WTC11 (cell line): ENCODE measurements at regions not wholly inside any gene's neighbourhood (a gene's known extent, or its start where the extent isn't known, plus 50 kb on each side); places are given as distances from the start of the nearest gene placed in this dataset.
A peak's percentile ranks its signal among the peaks of the same experiment; 100 is the strongest.

Experiments
- ATAC-seq: fragments of 200-7000 bp; cut with Tn5 transposase; 2 replicates; pipeline ENCODE4 v1.10.0; 2021; ENCODE audit warnings: mild to moderate bottlenecking, moderate library complexity
- CTCF ChIA-PET: fragments of 300-600 bp; sonication (Branson Sonifier 250); formaldehyde crosslinking; loops from one replicate; lab custom pipeline; 2021; ENCODE audit warnings: antibody characterized with exemption; lab: Charles Lee
- POLR2A ChIA-PET: fragments of 350-600 bp; sonication (Branson Sonifier 250); formaldehyde crosslinking; loops from one replicate; lab custom pipeline; 2021; ENCODE audit warnings: antibody characterized with exemption; lab: Charles Lee
- DNase-seq: peaks from one replicate; pipeline ENCODE4 v3.0.0; 2021; ENCODE audit warnings: low spot score
- H3K27ac Mint-ChIP-seq: 2 replicates; pipeline ENCODE4 v1.8.0; 2021; ENCODE audit warnings: mixed read lengths
- H3K27me3 Mint-ChIP-seq: 2 replicates; pipeline ENCODE4 v1.8.0; 2021; ENCODE audit warnings: low read depth, mild to moderate bottlenecking, moderate library complexity, mixed read lengths
- H3K36me3 Mint-ChIP-seq: 2 replicates; pipeline ENCODE4 v1.8.0; 2021; ENCODE audit warnings: mixed read lengths
- H3K4me1 Mint-ChIP-seq: 2 replicates; pipeline ENCODE4 v1.8.0; 2022; ENCODE audit warnings: mixed read lengths
- H3K4me3 Mint-ChIP-seq: 2 replicates; pipeline ENCODE4 v1.8.0; 2021; ENCODE audit warnings: mild to moderate bottlenecking, moderate library complexity, mixed read lengths
- H3K9me3 Mint-ChIP-seq: 2 replicates; pipeline ENCODE4 v1.8.0; 2021; ENCODE audit warnings: mixed read lengths
- CBFB ChIP-seq: sonication (generic); formaldehyde crosslinking; IDR thresholded peaks from 2 replicates; pipeline ENCODE4 v1.8.1; 2022; ENCODE audit warnings: mild to moderate bottlenecking, low read depth, missing genetic modification reagents
- EMX1 ChIP-seq: fragments of 250-450 bp; sonication (Bioruptor Pico); IDR thresholded peaks from 2 replicates; pipeline ENCODE4 v1.8.0; 2021; ENCODE audit warnings: mild to moderate bottlenecking
- GRHL2 ChIP-seq: fragments of 250-450 bp; sonication (Bioruptor Pico); IDR thresholded peaks from 2 replicates; pipeline ENCODE4 v1.8.0; 2022; ENCODE audit warnings: mild to moderate bottlenecking, moderate library complexity; ENCODE audit not compliant: insufficient replicate concordance, severe bottlenecking
- JAZF1 ChIP-seq: fragments of 250-450 bp; sonication (Bioruptor Pico); IDR thresholded peaks from 2 replicates; pipeline ENCODE4 v1.9.0; 2021; ENCODE audit warnings: moderate library complexity, mild to moderate bottlenecking, inconsistent platforms
- OVOL2 ChIP-seq: fragments of 250-450 bp; sonication (Bioruptor Pico); IDR thresholded peaks from 2 replicates; pipeline ENCODE4 v1.9.0; 2021; ENCODE audit warnings: mild to moderate bottlenecking, borderline replicate concordance
- SMAD3 ChIP-seq: sonication (generic); formaldehyde crosslinking; IDR thresholded peaks from 2 replicates; pipeline ENCODE4 v1.8.0; 2022; ENCODE audit warnings: missing genetic modification reagents, mild to moderate bottlenecking, borderline replicate concordance
- SOX15 ChIP-seq: fragments of 250-450 bp; sonication (Bioruptor Pico); IDR thresholded peaks from 2 replicates; pipeline ENCODE4 v1.9.0; 2021; ENCODE audit warnings: mild to moderate bottlenecking
- TEAD1 ChIP-seq: sonication (generic); formaldehyde crosslinking; IDR thresholded peaks from 2 replicates; pipeline ENCODE4 v1.8.0; 2022; ENCODE audit warnings: mild to moderate bottlenecking, missing genetic modification reagents
- ZNF416 ChIP-seq: fragments of 250-450 bp; sonication (Bioruptor Pico); IDR thresholded peaks from 2 replicates; pipeline ENCODE4 v1.9.0; 2021; ENCODE audit warnings: mild to moderate bottlenecking, inconsistent platforms
- ZNF671 ChIP-seq: fragments of 250-450 bp; sonication (Bioruptor Pico); IDR thresholded peaks from 2 replicates; pipeline ENCODE4 v1.8.0; 2021; ENCODE audit warnings: mild to moderate bottlenecking
- TF ChIP-seq, protein P1 (sequence below): sonication (generic); formaldehyde crosslinking; IDR thresholded peaks from 2 replicates; pipeline ENCODE4 v1.8.1; 2023; ENCODE audit warnings: mild to moderate bottlenecking, missing genetic modification reagents, borderline replicate concordance
- TF ChIP-seq, protein P2 (sequence below): sonication (generic); formaldehyde crosslinking; IDR thresholded peaks from 2 replicates; pipeline ENCODE4 v1.8.1; 2023; ENCODE audit warnings: mild to moderate bottlenecking, missing genetic modification reagents, moderate library complexity
- TF ChIP-seq, protein P3 (sequence below): sonication (generic); formaldehyde crosslinking; IDR thresholded peaks from 2 replicates; pipeline ENCODE4 v1.8.0; 2022; ENCODE audit warnings: mild to moderate bottlenecking, missing genetic modification reagents
- TF ChIP-seq, protein P4 (sequence below): sonication (generic); formaldehyde crosslinking; conservative IDR thresholded peaks from 2 replicates; pipeline ENCODE4 v1.8.1; 2023; ENCODE audit warnings: mild to moderate bottlenecking, low read depth, missing genetic modification reagents, moderate library complexity
- TF ChIP-seq, protein P5 (sequence below): fragments of 250-450 bp; sonication (Bioruptor Pico); IDR thresholded peaks from 2 replicates; pipeline ENCODE4 v1.9.0; 2021; ENCODE audit warnings: mild to moderate bottlenecking
- TF ChIP-seq, protein P6 (sequence below): sonication (generic); formaldehyde crosslinking; IDR thresholded peaks from 2 replicates; pipeline ENCODE4 v1.8.1; 2023; ENCODE audit warnings: mild to moderate bottlenecking, missing genetic modification reagents
- TF ChIP-seq, protein P7 (sequence below): sonication (generic); formaldehyde crosslinking; IDR thresholded peaks from 2 replicates; pipeline ENCODE4 v1.8.0; 2022; ENCODE audit warnings: mild to moderate bottlenecking, missing genetic modification reagents

DNA sequence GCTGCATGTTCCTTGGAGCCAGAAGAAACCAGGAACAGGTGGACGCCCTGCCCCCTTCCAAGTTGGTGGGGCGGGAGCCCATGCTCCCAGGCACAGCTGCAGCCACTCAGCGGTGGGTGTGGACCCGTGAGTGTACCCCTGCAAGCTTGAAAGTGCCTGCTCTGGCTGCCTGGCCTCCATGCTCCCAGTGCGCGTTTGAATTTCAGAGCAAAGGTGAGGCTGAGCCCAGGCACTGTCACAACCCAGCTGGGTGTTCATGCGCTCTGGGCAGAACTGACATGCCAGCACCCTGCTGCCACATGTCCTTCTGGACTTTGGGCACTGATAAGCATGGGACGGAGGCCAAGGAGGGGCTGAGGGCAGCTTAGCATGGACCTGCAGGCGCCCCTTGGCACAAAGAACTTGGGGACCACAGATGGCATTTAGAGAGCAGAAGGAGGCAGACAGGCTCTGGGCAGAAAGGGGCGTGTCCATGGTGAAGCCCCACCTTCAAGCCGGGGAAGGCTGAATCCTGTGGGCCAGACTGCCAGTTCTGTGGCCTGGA, 402.0 kb upstream of the NRG3 start:
- peak; percentile 67 for ATAC-seq
- TF ChIP-seq, protein P1, sequence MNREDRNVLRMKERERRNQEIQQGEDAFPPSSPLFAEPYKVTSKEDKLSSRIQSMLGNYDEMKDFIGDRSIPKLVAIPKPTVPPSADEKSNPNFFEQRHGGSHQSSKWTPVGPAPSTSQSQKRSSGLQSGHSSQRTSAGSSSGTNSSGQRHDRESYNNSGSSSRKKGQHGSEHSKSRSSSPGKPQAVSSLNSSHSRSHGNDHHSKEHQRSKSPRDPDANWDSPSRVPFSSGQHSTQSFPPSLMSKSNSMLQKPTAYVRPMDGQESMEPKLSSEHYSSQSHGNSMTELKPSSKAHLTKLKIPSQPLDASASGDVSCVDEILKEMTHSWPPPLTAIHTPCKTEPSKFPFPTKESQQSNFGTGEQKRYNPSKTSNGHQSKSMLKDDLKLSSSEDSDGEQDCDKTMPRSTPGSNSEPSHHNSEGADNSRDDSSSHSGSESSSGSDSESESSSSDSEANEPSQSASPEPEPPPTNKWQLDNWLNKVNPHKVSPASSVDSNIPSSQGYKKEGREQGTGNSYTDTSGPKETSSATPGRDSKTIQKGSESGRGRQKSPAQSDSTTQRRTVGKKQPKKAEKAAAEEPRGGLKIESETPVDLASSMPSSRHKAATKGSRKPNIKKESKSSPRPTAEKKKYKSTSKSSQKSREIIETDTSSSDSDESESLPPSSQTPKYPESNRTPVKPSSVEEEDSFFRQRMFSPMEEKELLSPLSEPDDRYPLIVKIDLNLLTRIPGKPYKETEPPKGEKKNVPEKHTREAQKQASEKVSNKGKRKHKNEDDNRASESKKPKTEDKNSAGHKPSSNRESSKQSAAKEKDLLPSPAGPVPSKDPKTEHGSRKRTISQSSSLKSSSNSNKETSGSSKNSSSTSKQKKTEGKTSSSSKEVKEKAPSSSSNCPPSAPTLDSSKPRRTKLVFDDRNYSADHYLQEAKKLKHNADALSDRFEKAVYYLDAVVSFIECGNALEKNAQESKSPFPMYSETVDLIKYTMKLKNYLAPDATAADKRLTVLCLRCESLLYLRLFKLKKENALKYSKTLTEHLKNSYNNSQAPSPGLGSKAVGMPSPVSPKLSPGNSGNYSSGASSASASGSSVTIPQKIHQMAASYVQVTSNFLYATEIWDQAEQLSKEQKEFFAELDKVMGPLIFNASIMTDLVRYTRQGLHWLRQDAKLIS (CRISPR knock-in tag): no peak
- TF ChIP-seq, protein P2, sequence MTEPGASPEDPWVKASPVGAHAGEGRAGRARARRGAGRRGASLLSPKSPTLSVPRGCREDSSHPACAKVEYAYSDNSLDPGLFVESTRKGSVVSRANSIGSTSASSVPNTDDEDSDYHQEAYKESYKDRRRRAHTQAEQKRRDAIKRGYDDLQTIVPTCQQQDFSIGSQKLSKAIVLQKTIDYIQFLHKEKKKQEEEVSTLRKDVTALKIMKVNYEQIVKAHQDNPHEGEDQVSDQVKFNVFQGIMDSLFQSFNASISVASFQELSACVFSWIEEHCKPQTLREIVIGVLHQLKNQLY (CRISPR knock-in tag): no peak
- TF ChIP-seq, protein P3, sequence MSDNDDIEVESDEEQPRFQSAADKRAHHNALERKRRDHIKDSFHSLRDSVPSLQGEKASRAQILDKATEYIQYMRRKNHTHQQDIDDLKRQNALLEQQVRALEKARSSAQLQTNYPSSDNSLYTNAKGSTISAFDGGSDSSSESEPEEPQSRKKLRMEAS (CRISPR knock-in tag): no peak
- TF ChIP-seq GRHL2 (CRISPR knock-in tag) (no peak), CBFB (no peak), TEAD1 (CRISPR knock-in tag) (no peak), JAZF1 (CRISPR knock-in tag) (no peak), SMAD3 (no peak), OVOL2 (no peak), SOX15 (CRISPR knock-in tag) (no peak), EMX1 (CRISPR knock-in tag) (no peak), ZNF416 (CRISPR knock-in tag) (no peak)
- TF ChIP-seq, protein P4, sequence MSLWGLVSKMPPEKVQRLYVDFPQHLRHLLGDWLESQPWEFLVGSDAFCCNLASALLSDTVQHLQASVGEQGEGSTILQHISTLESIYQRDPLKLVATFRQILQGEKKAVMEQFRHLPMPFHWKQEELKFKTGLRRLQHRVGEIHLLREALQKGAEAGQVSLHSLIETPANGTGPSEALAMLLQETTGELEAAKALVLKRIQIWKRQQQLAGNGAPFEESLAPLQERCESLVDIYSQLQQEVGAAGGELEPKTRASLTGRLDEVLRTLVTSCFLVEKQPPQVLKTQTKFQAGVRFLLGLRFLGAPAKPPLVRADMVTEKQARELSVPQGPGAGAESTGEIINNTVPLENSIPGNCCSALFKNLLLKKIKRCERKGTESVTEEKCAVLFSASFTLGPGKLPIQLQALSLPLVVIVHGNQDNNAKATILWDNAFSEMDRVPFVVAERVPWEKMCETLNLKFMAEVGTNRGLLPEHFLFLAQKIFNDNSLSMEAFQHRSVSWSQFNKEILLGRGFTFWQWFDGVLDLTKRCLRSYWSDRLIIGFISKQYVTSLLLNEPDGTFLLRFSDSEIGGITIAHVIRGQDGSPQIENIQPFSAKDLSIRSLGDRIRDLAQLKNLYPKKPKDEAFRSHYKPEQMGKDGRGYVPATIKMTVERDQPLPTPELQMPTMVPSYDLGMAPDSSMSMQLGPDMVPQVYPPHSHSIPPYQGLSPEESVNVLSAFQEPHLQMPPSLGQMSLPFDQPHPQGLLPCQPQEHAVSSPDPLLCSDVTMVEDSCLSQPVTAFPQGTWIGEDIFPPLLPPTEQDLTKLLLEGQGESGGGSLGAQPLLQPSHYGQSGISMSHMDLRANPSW (CRISPR knock-in tag): no peak
- TF ChIP-seq, protein P5, sequence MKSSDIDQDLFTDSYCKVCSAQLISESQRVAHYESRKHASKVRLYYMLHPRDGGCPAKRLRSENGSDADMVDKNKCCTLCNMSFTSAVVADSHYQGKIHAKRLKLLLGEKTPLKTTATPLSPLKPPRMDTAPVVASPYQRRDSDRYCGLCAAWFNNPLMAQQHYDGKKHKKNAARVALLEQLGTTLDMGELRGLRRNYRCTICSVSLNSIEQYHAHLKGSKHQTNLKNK (CRISPR knock-in tag): no peak
- TF ChIP-seq, protein P6, sequence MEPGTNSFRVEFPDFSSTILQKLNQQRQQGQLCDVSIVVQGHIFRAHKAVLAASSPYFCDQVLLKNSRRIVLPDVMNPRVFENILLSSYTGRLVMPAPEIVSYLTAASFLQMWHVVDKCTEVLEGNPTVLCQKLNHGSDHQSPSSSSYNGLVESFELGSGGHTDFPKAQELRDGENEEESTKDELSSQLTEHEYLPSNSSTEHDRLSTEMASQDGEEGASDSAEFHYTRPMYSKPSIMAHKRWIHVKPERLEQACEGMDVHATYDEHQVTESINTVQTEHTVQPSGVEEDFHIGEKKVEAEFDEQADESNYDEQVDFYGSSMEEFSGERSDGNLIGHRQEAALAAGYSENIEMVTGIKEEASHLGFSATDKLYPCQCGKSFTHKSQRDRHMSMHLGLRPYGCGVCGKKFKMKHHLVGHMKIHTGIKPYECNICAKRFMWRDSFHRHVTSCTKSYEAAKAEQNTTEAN (CRISPR knock-in tag): no peak
- Mint-ChIP-seq H3K9me3 (peaks cover 16% of the 10 kb centered on the region), H3K27ac (no peak overlapping the region), H3K27me3 (no peaks in the 10 kb centered on the region), H3K4me3 (no peak overlapping the region), H3K4me1 (no peaks in the 10 kb centered on the region), H3K36me3 (peaks cover 7% of the 10 kb centered on the region)
- DNase-seq: peak; percentile 24
- POLR2A ChIA-PET: no interaction called here
- CTCF ChIA-PET: no interaction called here

DNA sequence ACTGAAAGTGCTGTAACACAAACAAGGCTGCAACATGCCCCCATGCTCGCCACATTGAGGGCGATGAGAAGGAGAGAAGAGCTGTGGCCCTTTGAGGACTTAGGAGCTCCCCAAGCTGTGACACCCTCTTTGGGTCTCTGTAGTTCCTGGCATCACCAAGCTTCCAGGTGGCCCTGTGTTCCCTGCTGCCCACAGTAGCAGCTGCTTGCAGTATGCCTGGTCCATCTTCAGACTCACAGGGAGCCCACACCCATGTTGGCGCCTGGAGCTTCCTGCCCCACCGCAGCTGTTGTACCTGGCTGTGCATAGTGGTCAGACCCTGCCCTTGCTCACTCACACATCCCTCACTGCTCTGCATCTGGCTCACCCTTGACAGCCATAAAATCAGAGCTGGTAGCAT, 401.2 kb upstream of the NRG3 start:
- Mint-ChIP-seq H3K27me3 (no peaks in the 10 kb centered on the region), H3K4me1 (no peaks in the 10 kb centered on the region), H3K4me3 (no peak overlapping the region), H3K27ac (no peak overlapping the region), H3K36me3 (peaks cover 7% of the 10 kb centered on the region), H3K9me3 (peaks cover 9% of the 10 kb centered on the region)
- ChIA-PET POLR2A (no interaction called here), CTCF (no interaction called here)
- ATAC-seq (no peak), DNase-seq (no peak)
- TF ChIP-seq ZNF671 (CRISPR knock-in tag): no peak
- no peak for TF ChIP-seq ZNF416 (CRISPR knock-in tag)
- TF ChIP-seq, protein P7, sequence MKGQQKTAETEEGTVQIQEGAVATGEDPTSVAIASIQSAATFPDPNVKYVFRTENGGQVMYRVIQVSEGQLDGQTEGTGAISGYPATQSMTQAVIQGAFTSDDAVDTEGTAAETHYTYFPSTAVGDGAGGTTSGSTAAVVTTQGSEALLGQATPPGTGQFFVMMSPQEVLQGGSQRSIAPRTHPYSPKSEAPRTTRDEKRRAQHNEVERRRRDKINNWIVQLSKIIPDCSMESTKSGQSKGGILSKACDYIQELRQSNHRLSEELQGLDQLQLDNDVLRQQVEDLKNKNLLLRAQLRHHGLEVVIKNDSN (CRISPR knock-in tag): no peak
